ENCODE measurements at regions not wholly inside any gene's neighbourhood (a gene's known extent, or its start where the extent isn't known, plus 50 kb on each side); places are given as distances from the start of the nearest gene placed in this dataset.

DNA sequence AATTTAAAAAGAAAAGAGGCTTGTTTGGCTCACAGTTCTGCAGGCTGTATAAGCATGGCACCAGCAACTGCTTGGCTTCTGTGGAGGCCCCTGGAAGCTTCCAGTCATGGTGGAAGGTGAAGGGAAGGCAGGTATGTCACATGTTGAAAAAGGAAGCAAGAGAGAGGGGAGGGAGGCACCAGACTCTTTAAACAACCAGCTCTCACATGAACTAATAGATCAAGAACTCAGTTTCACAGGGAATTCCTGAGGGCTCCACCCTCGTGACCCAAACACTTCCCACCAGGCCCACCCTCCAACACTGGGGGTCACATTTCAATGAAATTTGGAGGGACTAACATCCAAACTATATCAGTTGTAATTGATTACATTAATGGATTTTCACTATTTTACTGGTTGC is 127.9 kb upstream of the MLIP start:
- TF ChIP-seq CTCF (IDR thresholded peaks at IDR 0.05; ENCODE audit: low read depth, low read length) = no peak
- Histone ChIP-seq H3K27me3 (ENCODE audit: control insufficient read depth, insufficient read depth, low read length) (no peaks in the 10 kb centered on the region), H3K4me3 (ENCODE audit: low read depth, low read length) (no peak overlapping the region), H3K9me3 (ENCODE audit: control insufficient read depth, insufficient read depth, low read length) (no peaks in the 10 kb centered on the region), H3K27ac (ENCODE audit: low read depth, low read length) (no peak overlapping the region)
- ChIA-PET CTCF (no interaction called here), POLR2A (no interaction called here)
- DNase-seq (ENCODE audit: low read depth, low spot score) = no peak

- Histone ChIP-seq H3K27ac (ENCODE audit: low read depth, low read length) (no peak overlapping the region), H3K9me3 (ENCODE audit: control insufficient read depth, insufficient read depth, low read length) (no peaks in the 10 kb centered on the region), H3K27me3 (ENCODE audit: control insufficient read depth, insufficient read depth, low read length) (no peaks in the 10 kb centered on the region), H3K4me3 (ENCODE audit: low read depth, low read length) (no peak overlapping the region)
- ChIA-PET CTCF (interaction anchor here (1.0 kb wide), 1 partner anchor 283 kb away, joined by 3 read pairs; no protein-coding TSS in a partner anchor), POLR2A (no interaction called here)
- peak; percentile 53 for DNase-seq (ENCODE audit: low read depth, low spot score)
- no peak for TF ChIP-seq CTCF (IDR thresholded peaks at IDR 0.05; ENCODE audit: low read depth, low read length)
Measured at GRCh38 chr6:53984163-53984562, 127.1 kb upstream of the MLIP start.

DNA sequence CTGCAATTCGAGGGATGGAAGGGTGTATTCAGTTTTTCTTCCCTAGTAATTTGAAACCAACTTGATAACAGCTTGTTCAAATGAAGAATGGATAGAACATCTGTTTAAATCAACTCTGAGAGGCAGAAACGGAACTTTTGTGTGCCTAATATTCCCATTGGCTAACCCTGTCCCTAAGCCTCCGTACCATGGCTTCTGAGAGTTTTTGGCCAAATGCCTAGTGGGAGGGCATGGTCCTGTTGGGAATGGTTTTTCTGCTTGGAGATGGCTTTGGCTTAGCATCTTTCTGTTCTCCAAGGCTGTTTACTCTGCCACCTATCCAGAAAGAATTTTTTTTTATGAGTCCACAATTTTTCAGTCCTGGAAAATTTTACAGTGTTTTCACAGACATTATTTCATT is 126.7 kb upstream of the MLIP start:
- ChIA-PET POLR2A (no interaction called here), CTCF (interaction anchor here (0.6 to 1.0 kb wide), 3 partner anchors 283 to 1148 kb away, joined by 3 read pairs; no protein-coding TSS in a partner anchor)
- Histone ChIP-seq H3K27ac (ENCODE audit: low read depth, low read length) (no peak overlapping the region), H3K4me3 (ENCODE audit: low read depth, low read length) (no peak overlapping the region), H3K27me3 (ENCODE audit: control insufficient read depth, insufficient read depth, low read length) (no peaks in the 10 kb centered on the region), H3K9me3 (ENCODE audit: control insufficient read depth, insufficient read depth, low read length) (no peaks in the 10 kb centered on the region)
- TF ChIP-seq CTCF (IDR thresholded peaks at IDR 0.05; ENCODE audit: low read depth, low read length) = no peak
- DNase-seq (ENCODE audit: low read depth, low spot score) = no peak

GRCh38 chr6:53985366-53985765 is 125.9 kb upstream of the MLIP start:
- ChIA-PET POLR2A (no interaction called here), CTCF (interaction anchor here (0.6 to 4.3 kb wide), 29 partner anchors 10 to 1969 kb away, joined by 3 to 41 read pairs (median 4); no protein-coding TSS in a partner anchor)
- Histone ChIP-seq H3K4me3 (ENCODE audit: low read depth, low read length) (no peak overlapping the region), H3K9me3 (ENCODE audit: control insufficient read depth, insufficient read depth, low read length) (no peaks in the 10 kb centered on the region), H3K27me3 (ENCODE audit: control insufficient read depth, insufficient read depth, low read length) (no peaks in the 10 kb centered on the region), H3K27ac (ENCODE audit: low read depth, low read length) (no peak overlapping the region)
- no peak for TF ChIP-seq CTCF (IDR thresholded peaks at IDR 0.05; ENCODE audit: low read depth, low read length)
- DNase-seq (ENCODE audit: low read depth, low spot score) = no peak

DNA sequence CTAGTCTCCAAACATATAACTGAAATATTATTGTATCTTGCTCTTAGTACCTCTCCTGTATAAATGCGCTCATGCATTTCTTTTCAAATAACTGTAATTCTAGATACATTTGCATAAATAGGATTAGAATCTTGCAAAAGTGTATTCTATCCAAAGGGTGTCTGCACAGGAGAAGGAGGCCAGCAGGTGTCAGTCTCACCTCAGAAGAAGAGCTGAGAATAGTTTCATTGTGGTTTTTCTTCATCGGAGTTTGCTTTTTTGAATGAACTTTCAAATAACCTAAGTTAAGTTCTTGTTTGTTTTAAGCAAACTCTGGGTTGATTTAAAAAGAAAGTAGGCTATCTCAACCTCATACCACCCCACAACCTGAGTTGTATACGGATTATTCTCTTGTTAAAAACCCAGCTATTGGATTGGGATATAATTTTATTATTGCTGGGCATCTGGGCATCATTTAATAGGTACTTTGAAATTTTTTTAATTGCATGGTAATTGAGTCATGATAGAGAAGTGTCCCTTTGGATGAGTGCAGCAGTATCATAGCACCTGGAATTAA is 125.0 kb upstream of the MLIP start:
- TF ChIP-seq CTCF (IDR thresholded peaks at IDR 0.05; ENCODE audit: low read depth, low read length) = peak; percentile 88
- Histone ChIP-seq H3K27me3 (ENCODE audit: control insufficient read depth, insufficient read depth, low read length) (no peaks in the 10 kb centered on the region), H3K27ac (ENCODE audit: low read depth, low read length) (no peak overlapping the region), H3K4me3 (ENCODE audit: low read depth, low read length) (no peak overlapping the region), H3K9me3 (ENCODE audit: control insufficient read depth, insufficient read depth, low read length) (no peaks in the 10 kb centered on the region)
- CTCF ChIA-PET = interaction anchor here (0.5 to 4.3 kb wide), 41 partner anchors 9 to 1289 kb away, joined by 3 to 41 read pairs (median 4); no protein-coding TSS in a partner anchor
- peak; percentile 39 for DNase-seq (ENCODE audit: low read depth, low spot score)
- POLR2A ChIA-PET = no interaction called here
